ENCODE measurements at regions not wholly inside any gene's neighbourhood (a gene's known extent, or its start where the extent isn't known, plus 50 kb on each side); places are given as distances from the start of the nearest gene placed in this dataset.

GRCh38 chr12:59936534-59936933 lies 340.7 kb downstream of the SLC16A7 start:
- CTCF ChIA-PET (ENCODE audit: low intra/inter-chr PET ratio), result no interaction called here
- no peak for DNase-seq (ENCODE audit: extremely low read depth in 1 of 4, low spot score in 3 of 4)
- Histone ChIP-seq H3K27me3 (ENCODE audit: control insufficient read depth in 2 of 2, insufficient read depth in 2 of 2, low read length in 2 of 2) (no peaks in the 10 kb centered on the region), H3K4me1 (replicated peaks in 1 of 2; ENCODE audit: control insufficient read depth in 2 of 2, insufficient read depth in 2 of 2, low read length in 2 of 2) (no peaks in the 10 kb centered on the region), H3K79me2 (ENCODE audit: control insufficient read depth, insufficient read depth, low read length) (no peaks in the 10 kb centered on the region), H4K20me1 (replicated peaks; ENCODE audit: control insufficient read depth, insufficient read depth, low read length) (no peaks in the 10 kb centered on the region), H3K9me1 (ENCODE audit: control insufficient read depth, insufficient read depth, low read length) (no peaks in the 10 kb centered on the region), H2AFZ (ENCODE audit: low read depth, low read length) (no peak overlapping the region), H3K36me3 (ENCODE audit: control insufficient read depth, insufficient read depth, low read length) (no peaks in the 10 kb centered on the region), H3K27ac (ENCODE audit: extremely low read depth, low read depth, low read length) (no peak overlapping the region), H3K4me3 (no peak overlapping the region), H3K4me2 (ENCODE audit: insufficient read depth, low read length) (no peak overlapping the region), H3K9ac (ENCODE audit: insufficient read depth in 1 of 2, low read depth in 2 of 2, low read length in 2 of 2) (no peak overlapping the region), H3K9me3 (replicated peaks; ENCODE audit: control insufficient read depth, insufficient read depth, low read depth, low read length) (peaks cover 2% of the 10 kb centered on the region; the same call in 1 of the 2 replicates)
- FAIRE-seq, result no peak
- TF ChIP-seq KHSRP (IDR thresholded peaks at IDR 0.05) (no peak), XRCC5 (IDR thresholded peaks at IDR 0.05; ENCODE audit: low read depth, low read length) (no peak), ZNF316 (IDR thresholded peaks at IDR 0.05) (no peak), MXI1 (IDR thresholded peaks at IDR 0.05; ENCODE audit: low read depth, low read length) (no peak), PURB (CRISPR knock-in tag; IDR thresholded peaks at IDR 0.05; ENCODE audit: low read depth) (no peak), GTF3C2 (IDR thresholded peaks at IDR 0.05; ENCODE audit: borderline replicate concordance, extremely low read depth, insufficient read length) (no peak)
- intact Hi-C loops (cut with micrococcal nuclease) (no loop called here), in situ Hi-C loops (cut with MboI) (no loop called here)
- BruUV-seq (replicated peaks), result no TSS peak
- POLR2A ChIA-PET, result no interaction called here
- no peak for ATAC-seq
- 3% methylated on average over 3 of the region's 3 CpGs for WGBS (ENCODE audit: insufficient coverage, low coverage, missing lambda C conversion rate)

Measured in K562 (cell line).